GM12891 (cell line): ENCODE measurements at regions not wholly inside any gene's neighbourhood (a gene's known extent, or its start where the extent isn't known, plus 50 kb on each side); places are given as distances from the start of the nearest gene placed in this dataset.

Experiments
- PAX5 ChIP-seq: IDR thresholded peaks from 2 replicates; pipeline ENCODE4 v1.6.1; 2011; ENCODE audit warnings: low read length, moderate library complexity, mild to moderate bottlenecking; ENCODE audit not compliant: insufficient read depth, severe bottlenecking
- POLR2A ChIP-seq: IDR thresholded peaks from 2 replicates; pipeline ENCODE4 v1.6.1; 2011; ENCODE audit warnings: low read depth, low read length, control low read depth
- POLR2AphosphoS5 ChIP-seq: IDR thresholded peaks from 2 replicates; pipeline ENCODE4 v1.6.1; 2011; ENCODE audit warnings: low read depth, low read length, control low read depth
- POU2F2 ChIP-seq: IDR thresholded peaks from 2 replicates; pipeline ENCODE4 v1.6.1; 2011; ENCODE audit warnings: low read depth, mild to moderate bottlenecking, control low read depth, low read length, moderate library complexity
- SPI1 ChIP-seq: IDR thresholded peaks from 2 replicates; pipeline ENCODE4 v1.6.1; 2011; ENCODE audit warnings: low read depth, low read length, control low read depth
- TAF1 ChIP-seq: IDR thresholded peaks from 2 replicates; pipeline ENCODE4 v1.6.1; 2011; ENCODE audit warnings: low read depth, low read length, control low read depth

DNA sequence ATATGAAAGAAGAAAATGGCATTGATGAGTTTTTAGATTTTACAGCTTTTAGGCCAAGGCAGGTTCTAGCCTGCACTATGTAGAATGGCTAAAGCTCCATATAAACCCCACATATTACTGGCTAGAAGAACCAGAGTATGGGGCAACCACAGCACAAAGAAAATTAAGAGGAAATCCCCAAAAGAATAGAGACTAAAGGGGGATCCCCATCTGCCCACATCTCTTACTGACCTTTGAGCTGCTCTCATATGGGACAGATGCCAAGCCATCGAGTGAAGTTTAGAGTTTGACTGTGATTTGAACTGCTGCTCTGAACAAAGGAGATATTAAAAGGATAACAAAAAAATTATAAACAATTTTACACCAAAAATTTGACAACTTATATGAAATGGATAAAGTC, 102.2 kb upstream of the HAO2 start:
- no peak for TF ChIP-seq POLR2A
- no peak for TF ChIP-seq POLR2AphosphoS5
- no peak for TF ChIP-seq TAF1
- no peak for TF ChIP-seq POU2F2
- TF ChIP-seq SPI1: 0 out of 2 replicates have a peak, but pooled peaks have one; percentile 19
- no peak for TF ChIP-seq PAX5
